ENCODE measurements at regions not wholly inside any gene's neighbourhood (a gene's known extent, or its start where the extent isn't known, plus 50 kb on each side); places are given as distances from the start of the nearest gene placed in this dataset.

DNA sequence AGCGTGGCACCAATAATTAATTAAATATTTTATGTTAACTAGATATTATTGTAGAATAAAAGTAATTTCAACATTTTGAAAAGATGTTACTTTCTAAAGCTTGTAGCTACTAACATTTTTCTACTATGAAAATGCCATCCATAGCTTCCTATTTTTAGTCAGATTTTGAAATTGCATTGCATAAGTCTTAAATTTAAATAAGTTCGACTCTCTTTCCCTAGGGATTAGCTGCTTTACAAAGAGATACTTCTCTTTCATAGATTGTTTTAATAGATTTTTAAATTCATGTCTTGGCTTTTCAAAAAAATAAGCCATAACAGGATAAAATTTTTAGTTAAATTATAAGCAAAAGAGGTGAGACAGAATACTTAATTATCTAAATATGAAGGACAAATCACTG, 1279.6 kb downstream of the KCNT2 start:
- no peak overlapping the region for H3K4me3 ChIP-seq (ENCODE audit: low read depth, low read length)
- no peak for DNase-seq (ENCODE audit: low read depth)
- TF ChIP-seq, protein P1, sequence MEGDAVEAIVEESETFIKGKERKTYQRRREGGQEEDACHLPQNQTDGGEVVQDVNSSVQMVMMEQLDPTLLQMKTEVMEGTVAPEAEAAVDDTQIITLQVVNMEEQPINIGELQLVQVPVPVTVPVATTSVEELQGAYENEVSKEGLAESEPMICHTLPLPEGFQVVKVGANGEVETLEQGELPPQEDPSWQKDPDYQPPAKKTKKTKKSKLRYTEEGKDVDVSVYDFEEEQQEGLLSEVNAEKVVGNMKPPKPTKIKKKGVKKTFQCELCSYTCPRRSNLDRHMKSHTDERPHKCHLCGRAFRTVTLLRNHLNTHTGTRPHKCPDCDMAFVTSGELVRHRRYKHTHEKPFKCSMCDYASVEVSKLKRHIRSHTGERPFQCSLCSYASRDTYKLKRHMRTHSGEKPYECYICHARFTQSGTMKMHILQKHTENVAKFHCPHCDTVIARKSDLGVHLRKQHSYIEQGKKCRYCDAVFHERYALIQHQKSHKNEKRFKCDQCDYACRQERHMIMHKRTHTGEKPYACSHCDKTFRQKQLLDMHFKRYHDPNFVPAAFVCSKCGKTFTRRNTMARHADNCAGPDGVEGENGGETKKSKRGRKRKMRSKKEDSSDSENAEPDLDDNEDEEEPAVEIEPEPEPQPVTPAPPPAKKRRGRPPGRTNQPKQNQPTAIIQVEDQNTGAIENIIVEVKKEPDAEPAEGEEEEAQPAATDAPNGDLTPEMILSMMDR (conservative IDR thresholded peaks at IDR 0.05; ENCODE audit: low read depth, low read length): no peak

DNA sequence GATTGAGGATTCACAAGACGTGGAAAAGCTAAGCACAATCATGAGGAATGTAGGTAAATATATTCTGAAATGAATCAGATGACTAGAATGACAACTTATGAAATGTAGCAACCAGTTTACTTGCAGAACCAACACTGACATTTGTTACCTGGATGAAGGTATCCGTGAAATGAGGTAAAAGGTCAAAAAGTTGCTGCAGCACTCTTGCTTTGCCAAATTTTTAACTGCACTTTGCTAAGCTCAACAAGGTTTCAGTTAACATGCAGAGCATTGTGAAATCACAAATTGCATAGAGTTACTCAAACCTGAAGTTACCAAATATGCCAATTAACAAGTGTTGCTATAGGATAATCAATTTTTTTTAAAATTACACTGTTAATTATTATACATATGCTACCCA, 1280.1 kb downstream of the KCNT2 start:
- TF ChIP-seq, protein P1 (conservative IDR thresholded peaks at IDR 0.05; ENCODE audit: low read depth, low read length): no peak
- H3K4me3 ChIP-seq (ENCODE audit: low read depth, low read length): no peak overlapping the region
- DNase-seq (ENCODE audit: low read depth): no peak

DNA sequence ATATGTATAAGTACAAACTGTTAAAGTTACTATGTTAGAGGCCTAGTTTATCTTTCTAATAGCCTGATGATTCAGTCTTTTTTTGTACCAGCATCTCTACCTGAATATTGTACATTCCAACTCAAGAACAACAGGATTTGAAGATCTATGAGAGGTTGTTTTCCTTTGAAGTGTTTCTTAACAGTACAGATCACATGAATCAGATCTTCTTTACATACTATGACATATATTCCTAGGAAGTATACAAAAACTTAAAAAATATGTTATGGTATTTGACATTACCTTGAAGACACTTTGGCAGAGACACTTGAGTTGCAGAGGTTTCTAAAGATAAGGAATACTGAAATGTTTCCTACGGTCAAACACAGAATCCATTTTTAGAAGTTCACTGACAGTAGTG, 1280.9 kb downstream of the KCNT2 start:
- DNase-seq (ENCODE audit: low read depth): no peak
- TF ChIP-seq, protein P1 (conservative IDR thresholded peaks at IDR 0.05; ENCODE audit: low read depth, low read length): no peak
- H3K4me3 ChIP-seq (ENCODE audit: low read depth, low read length): no peak overlapping the region

- no peak for DNase-seq (ENCODE audit: low read depth)
- TF ChIP-seq, protein P1 (conservative IDR thresholded peaks at IDR 0.05; ENCODE audit: low read depth, low read length): no peak
- H3K4me3 ChIP-seq (ENCODE audit: low read depth, low read length): no peak overlapping the region
These were observed 1281.9 kb downstream of the KCNT2 start for GRCh38 chr1:195326325-195326724.

- TF ChIP-seq, protein P1 (conservative IDR thresholded peaks at IDR 0.05; ENCODE audit: low read depth, low read length): no peak
- no peak overlapping the region for H3K4me3 ChIP-seq (ENCODE audit: low read depth, low read length)
- no peak for DNase-seq (ENCODE audit: low read depth)
These were observed 1283.1 kb downstream of the KCNT2 start for GRCh38 chr1:195325181-195325580.

DNA sequence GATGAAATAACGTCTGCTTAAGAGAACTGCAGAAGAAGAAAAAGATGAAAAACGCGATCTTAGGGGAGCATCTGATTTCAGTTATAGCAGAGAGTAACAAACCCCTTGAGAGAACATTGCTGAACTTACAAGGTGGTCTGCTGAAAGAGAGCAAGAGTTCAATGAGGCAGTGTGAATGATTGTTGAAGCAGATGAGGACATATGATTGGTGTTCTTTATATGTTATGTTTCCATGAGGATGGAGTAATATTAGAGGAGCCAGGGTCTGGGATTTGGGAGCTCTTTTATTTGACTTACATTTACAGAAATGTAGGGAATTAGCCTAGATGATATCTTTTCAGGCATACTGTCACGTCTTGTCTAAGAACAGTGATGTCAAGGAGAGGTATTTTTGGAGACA, 1302.0 kb downstream of the KCNT2 start:
- TF ChIP-seq, protein P1 (conservative IDR thresholded peaks at IDR 0.05; ENCODE audit: low read depth, low read length): no peak
- DNase-seq (ENCODE audit: low read depth): no peak
- H3K4me3 ChIP-seq (ENCODE audit: low read depth, low read length): no peak overlapping the region

- DNase-seq (ENCODE audit: low read depth): no peak
- TF ChIP-seq, protein P1 (conservative IDR thresholded peaks at IDR 0.05; ENCODE audit: low read depth, low read length): no peak
- H3K4me3 ChIP-seq (ENCODE audit: low read depth, low read length): no peak overlapping the region
These were observed 1313.3 kb downstream of the KCNT2 start for GRCh38 chr1:195294911-195295310.

All from epithelial cell of proximal tubule (primary cell).